ENCODE measurements at regions not wholly inside any gene's neighbourhood (a gene's known extent, or its start where the extent isn't known, plus 50 kb on each side); places are given as distances from the start of the nearest gene placed in this dataset.

GRCh38 chr3:151593928-151594327 is 133.1 kb upstream of the IGSF10 start:
- Histone ChIP-seq H2AFZ (ENCODE audit: low read length) (no peak overlapping the region), H3K79me2 (ENCODE audit: insufficient read depth, low read length) (no peaks in the 10 kb centered on the region), H3K27ac (ENCODE audit: extremely low read length, insufficient read depth, low read length) (no peak overlapping the region), H3K36me3 (replicated peaks in 1 of 2; ENCODE audit: control insufficient read depth in 1 of 2, insufficient read depth in 2 of 2, low read length in 2 of 2) (no peaks in the 10 kb centered on the region), H3K4me1 (ENCODE audit: insufficient read depth, low read length) (no peaks in the 10 kb centered on the region), H3K4me2 (ENCODE audit: low read depth, low read length) (no peak overlapping the region), H3K4me3 (replicated peaks in 1 of 3; ENCODE audit: insufficient read depth in 1 of 3, low read depth in 2 of 3, low read length in 3 of 3) (no peak overlapping the region), H3K9ac (ENCODE audit: insufficient read depth, low read depth, low read length) (no peak overlapping the region), H4K20me1 (ENCODE audit: insufficient read depth, low read length) (no peaks in the 10 kb centered on the region), H3K9me3 (ENCODE audit: low read length) (no peaks in the 10 kb centered on the region), H3K27me3 (ENCODE audit: control insufficient read depth in 1 of 2, insufficient read depth in 2 of 2, low read length in 2 of 2) (no peaks in the 10 kb centered on the region)
- intact Hi-C loops (cut with micrococcal nuclease; ENCODE audit: unreplicated experiment) (no loop called here), in situ Hi-C loops (cut with HindIII; ENCODE audit: extremely low pct_ligation_motif_present, low pct_unique_long_range_greater_than_20kb) (no loop called here)
- FAIRE-seq: no peak
- no TSS peak for BruUV-seq (replicated peaks)
- ChIA-PET CTCF (ENCODE audit: low intra/inter-chr PET ratio, low total read pairs) (no interaction called here), POLR2A (no interaction called here)
- ATAC-seq: no peak
- 61% methylated on average over 1 of the region's 1 CpG for WGBS (ENCODE audit: low lambda C conversion rate)
- 0 out of 2 replicates have a peak, but pooled peaks have one; percentile 2 for TF ChIP-seq MAFF (IDR thresholded peaks at IDR 0.05; ENCODE audit: low read depth, low read length)
- no peak for TF ChIP-seq ZNF616 (CRISPR knock-in tag; IDR thresholded peaks at IDR 0.05; ENCODE audit: low read depth)
- peak; percentile 13 to 30; a peak in 1 of 4 replicates for TF ChIP-seq MAFK (conservative IDR thresholded peaks at IDR 0.05 in 1 of 2, IDR thresholded peaks at IDR 0.05 in 1 of 2; ENCODE audit: low read length in 2 of 2)
- DNase-seq (ENCODE audit: low spot score): no peak

- ChIA-PET CTCF (ENCODE audit: low intra/inter-chr PET ratio, low total read pairs) (no interaction called here), POLR2A (no interaction called here)
- H2AFZ ChIP-seq (ENCODE audit: low read length): no peak overlapping the region
- FAIRE-seq: no peak
- no peaks in the 10 kb centered on the region for H3K27me3 ChIP-seq (ENCODE audit: control insufficient read depth in 1 of 2, insufficient read depth in 2 of 2, low read length in 2 of 2)
- H3K9ac ChIP-seq (ENCODE audit: insufficient read depth, low read depth, low read length): no peak overlapping the region
- no peaks in the 10 kb centered on the region for H3K79me2 ChIP-seq (ENCODE audit: insufficient read depth, low read length)
- no peaks in the 10 kb centered on the region for H3K9me3 ChIP-seq (ENCODE audit: low read length)
- in situ Hi-C loops (cut with HindIII; ENCODE audit: extremely low pct_ligation_motif_present, low pct_unique_long_range_greater_than_20kb): no loop called here
- intact Hi-C loops (cut with micrococcal nuclease; ENCODE audit: unreplicated experiment): no loop called here
- no peak for TF ChIP-seq SAP130 (CRISPR knock-in tag; IDR thresholded peaks at IDR 0.05; ENCODE audit: low read depth)
- TF ChIP-seq CSRNP2 (CRISPR knock-in tag; conservative IDR thresholded peaks at IDR 0.05; ENCODE audit: low read depth): no peak
- H3K36me3 ChIP-seq (replicated peaks in 1 of 2; ENCODE audit: control insufficient read depth in 1 of 2, insufficient read depth in 2 of 2, low read length in 2 of 2): no peaks in the 10 kb centered on the region
- H3K27ac ChIP-seq (ENCODE audit: extremely low read length, insufficient read depth, low read length): no peak overlapping the region
- no peaks in the 10 kb centered on the region for H3K4me1 ChIP-seq (ENCODE audit: insufficient read depth, low read length)
- no peak for DNase-seq (ENCODE audit: low spot score)
- H4K20me1 ChIP-seq (ENCODE audit: insufficient read depth, low read length): no peaks in the 10 kb centered on the region
- BruUV-seq (replicated peaks): no TSS peak
- no peak overlapping the region for H3K4me3 ChIP-seq (replicated peaks in 1 of 3; ENCODE audit: insufficient read depth in 1 of 3, low read depth in 2 of 3, low read length in 3 of 3)
- no peak for ATAC-seq
- H3K4me2 ChIP-seq (ENCODE audit: low read depth, low read length): no peak overlapping the region
Measured at GRCh38 chr3:151592287-151592686, 131.4 kb upstream of the IGSF10 start.

Measured in HepG2 (cell line).